H1 (cell line): ENCODE measurements at regions not wholly inside any gene's neighbourhood (a gene's known extent, or its start where the extent isn't known, plus 50 kb on each side); places are given as distances from the start of the nearest gene placed in this dataset.
A peak's percentile ranks its signal among the peaks of the same experiment; 100 is the strongest.

Experiments used
- CTCF ChIA-PET: fragments of 300-600 bp; sonication (Branson Sonifier 250); formaldehyde crosslinking; loops from one replicate; lab custom pipeline; 2021; ENCODE audit not compliant: partially characterized antibody; lab: Charles Lee
- POLR2A ChIA-PET: fragments of 300-600 bp; sonication (Branson Sonifier 250); formaldehyde crosslinking; loops from one replicate; lab custom pipeline; 2021; ENCODE audit warnings: inconsistent platforms; ENCODE audit not compliant: partially characterized antibody; lab: Charles Lee
- DNase-seq, 2 experiments: peaks; one replicate each; pipeline versions ENCODE4 v3.0.0 to v3.0.0-alpha.2; 2010 to 2022; ENCODE audit warnings: low spot score in 2 of 2, low read depth in 1 of 2, mixed read lengths in 1 of 2
- FAIRE-seq: peaks from 2 replicates; lab custom pipeline; 2011; peaks lifted over from hg19 to GRCh38; lab: Jason Lieb, UNC
- H2AFZ ChIP-seq: 2 replicates; pipeline ENCODE4 v1.8.1; 2012; ENCODE audit warnings: low read length, inconsistent platforms
- H2AK5ac ChIP-seq: 2 replicates; pipeline ENCODE4 v1.6.1; 2013; ENCODE audit warnings: low read depth, low read length
- H2BK120ac ChIP-seq: replicated peaks from 2 replicates; pipeline ENCODE3; 2013; ENCODE audit warnings: low read depth, low read length, inconsistent platforms
- H2BK12ac ChIP-seq: 2 replicates; pipeline ENCODE4 v1.6.1; 2013; ENCODE audit warnings: low read depth, low read length
- H2BK15ac ChIP-seq: 2 replicates; pipeline ENCODE4 v1.6.1; 2013; ENCODE audit warnings: low read length
- H2BK20ac ChIP-seq: 2 replicates; pipeline ENCODE4 v1.6.1; 2013; ENCODE audit warnings: low read length
- H2BK5ac ChIP-seq: 2 replicates; pipeline ENCODE4 v1.6.1; 2013; ENCODE audit warnings: low read depth, low read length
- H3K14ac ChIP-seq: 2 replicates; pipeline ENCODE4 v1.6.1; 2013; ENCODE audit warnings: inconsistent platforms; ENCODE audit not compliant: insufficient read length
- H3K18ac ChIP-seq: 2 replicates; pipeline ENCODE4 v1.6.1; 2013; ENCODE audit warnings: low read length; ENCODE audit errors: extremely low read depth
- H3K23ac ChIP-seq: 2 replicates; pipeline ENCODE4 v1.6.1; 2013; ENCODE audit warnings: inconsistent platforms; ENCODE audit not compliant: insufficient read length
- H3K23me2 ChIP-seq: 2 replicates; pipeline ENCODE4 v1.6.1; 2013; ENCODE audit warnings: low read depth, low read length
- H3K27ac ChIP-seq: 2 replicates; pipeline ENCODE4 v1.6.1; 2011; ENCODE audit warnings: low read depth, low read length, inconsistent platforms
- H3K27me3 ChIP-seq, 4 experiments: replicated peaks in 1 of 4; 1 replicate in 1 of 4; 2 replicates in 3 of 4; pipeline versions ENCODE4 v1.6.1 to v1.8.1; 2011 to 2013; ENCODE audit warnings: low read length in 3 of 4, mild to moderate bottlenecking in 3 of 4, inconsistent platforms in 2 of 4, mixed read lengths in 2 of 4, moderate library complexity in 1 of 4; ENCODE audit not compliant: control insufficient read depth in 3 of 4, insufficient read depth in 3 of 4; ENCODE audit errors: extremely low read depth in 1 of 4
- H3K36me3 ChIP-seq, 4 experiments: 2 replicates each; pipeline versions ENCODE4 v1.6.1 to v1.8.1; 2011 to 2013; ENCODE audit warnings: mild to moderate bottlenecking in 4 of 4, low read length in 3 of 4, moderate library complexity in 2 of 4, control low read depth in 1 of 4, inconsistent platforms in 1 of 4; ENCODE audit not compliant: insufficient read depth in 4 of 4, control insufficient read depth in 2 of 4
- H3K4ac ChIP-seq: replicated peaks from 2 replicates; pipeline ENCODE3; 2013; ENCODE audit warnings: low read length, low read depth, mixed read lengths, inconsistent platforms; ENCODE audit not compliant: insufficient read length
- H3K4me1 ChIP-seq, 4 experiments: replicated peaks in 1 of 4; 1 replicate in 1 of 4; 2 replicates in 3 of 4; pipeline versions ENCODE4 v1.6.1 to v1.8.1; 2011 to 2013; ENCODE audit warnings: low read length in 3 of 4, inconsistent platforms in 2 of 4, mixed read lengths in 1 of 4; ENCODE audit not compliant: insufficient read depth in 4 of 4, control insufficient read depth in 3 of 4
- H3K4me2 ChIP-seq, 2 experiments: 2 replicates each; pipeline versions ENCODE4 v1.6.1 to v1.8.1; 2011 to 2013; ENCODE audit warnings: low read depth in 2 of 2, low read length in 2 of 2, control low read depth in 1 of 2, inconsistent platforms in 1 of 2, mild to moderate bottlenecking in 1 of 2; ENCODE audit not compliant: insufficient read depth in 1 of 2
- H3K4me3 ChIP-seq, 4 experiments: fragments of 200-600, 300-600 bp in 1 of 4; sonication (generic), shearing (Covaris generic), sonication (Bioruptor Twin) in 1 of 4; 2 replicates each; pipeline versions ENCODE4 v1.5.1 to v1.8.1; 2011 to 2016; ENCODE audit warnings: low read length in 4 of 4, low read depth in 3 of 4, control low read depth in 2 of 4, inconsistent platforms in 2 of 4, mild to moderate bottlenecking in 2 of 4, mixed read lengths in 1 of 4, moderate library complexity in 1 of 4; ENCODE audit not compliant: insufficient read depth in 2 of 4; ENCODE audit errors: extremely low read depth in 1 of 4
- H3K56ac ChIP-seq: replicated peaks from 2 replicates; pipeline ENCODE3; 2013; ENCODE audit warnings: low read depth, mild to moderate bottlenecking, mixed read lengths, low read length, inconsistent platforms; ENCODE audit not compliant: insufficient read length
- H3K79me1 ChIP-seq: 2 replicates; pipeline ENCODE4 v1.6.1; 2013; ENCODE audit warnings: low read depth, low read length, control low read depth
- H3K79me2 ChIP-seq, 2 experiments: 2 replicates each; pipeline versions ENCODE4 v1.6.1 to v1.8.1; 2012 to 2013; ENCODE audit warnings: low read length in 2 of 2, mild to moderate bottlenecking in 2 of 2, inconsistent platforms in 1 of 2; ENCODE audit not compliant: insufficient read depth in 2 of 2, control insufficient read depth in 1 of 2
- H3K9ac ChIP-seq, 4 experiments: replicated peaks in 1 of 4; 1 replicate in 1 of 4; 2 replicates in 3 of 4; pipeline versions ENCODE4 v1.6.1 to v1.8.1; 2011 to 2013; ENCODE audit warnings: low read depth in 3 of 4, low read length in 3 of 4, control low read depth in 2 of 4, mild to moderate bottlenecking in 2 of 4, moderate library complexity in 2 of 4, inconsistent platforms in 1 of 4; ENCODE audit errors: extremely low read depth in 1 of 4
- H3K9me3 ChIP-seq, 2 experiments: 2 replicates each; pipeline versions ENCODE4 v1.6.1 to v1.8.1; 2012 to 2013; ENCODE audit warnings: mild to moderate bottlenecking in 2 of 2, moderate library complexity in 2 of 2, control low read depth in 1 of 2, inconsistent platforms in 1 of 2, low read depth in 1 of 2, low read length in 1 of 2, mixed read lengths in 1 of 2; ENCODE audit not compliant: insufficient read depth in 2 of 2
- H4K20me1 ChIP-seq, 2 experiments: replicated peaks in 1 of 2; 2 replicates each; pipeline versions ENCODE3 to v1.8.1; 2011 to 2013; ENCODE audit warnings: inconsistent platforms in 2 of 2, low read length in 2 of 2, mild to moderate bottlenecking in 1 of 2; ENCODE audit not compliant: insufficient read depth in 2 of 2, control insufficient read depth in 1 of 2
- H4K5ac ChIP-seq: 2 replicates; pipeline ENCODE4 v1.6.1; 2013; ENCODE audit warnings: low read length, low read depth, mixed read lengths, inconsistent platforms; ENCODE audit not compliant: insufficient read length
- H4K8ac ChIP-seq: 2 replicates; pipeline ENCODE4 v1.8.0; 2013; ENCODE audit warnings: mild to moderate bottlenecking, moderate library complexity, low read length, inconsistent platforms; ENCODE audit not compliant: insufficient read depth; ENCODE audit errors: extremely low read depth
- H4K91ac ChIP-seq: replicated peaks from 2 replicates; pipeline ENCODE3; 2013; ENCODE audit warnings: low read length, mixed read lengths, inconsistent platforms; ENCODE audit not compliant: insufficient read length
- ASH2L ChIP-seq: fragments of 200-600, 300-600 bp; sonication (generic); IDR thresholded peaks from one replicate; pipeline ENCODE4 v1.7.1; 2017; ENCODE audit warnings: low read length
- EGR1 ChIP-seq: IDR thresholded peaks from 2 replicates; pipeline ENCODE4 v1.6.1; 2011; ENCODE audit warnings: low read depth, low read length, borderline replicate concordance
- JUN ChIP-seq: IDR thresholded peaks from 2 replicates; pipeline ENCODE4 v1.6.1; 2011; ENCODE audit warnings: low read depth, mild to moderate bottlenecking, improper control_type of control experiment, low read length
- KDM1A ChIP-seq: fragments of 200-600, 300-600 bp; sonication (generic); IDR thresholded peaks from 2 replicates; pipeline ENCODE4 v1.7.1; 2016; ENCODE audit warnings: mild to moderate bottlenecking, low read length, borderline replicate concordance
- MAFK ChIP-seq: IDR thresholded peaks from 2 replicates; pipeline ENCODE4 v1.6.1; 2012; ENCODE audit warnings: low read depth, mild to moderate bottlenecking, improper control_type of control experiment, low read length
- NRF1 ChIP-seq: IDR thresholded peaks from 2 replicates; pipeline ENCODE4 v1.6.1; 2011; ENCODE audit warnings: mild to moderate bottlenecking, low read depth, low read length, improper control_type of control experiment
- POLR2AphosphoS5 ChIP-seq: IDR thresholded peaks from 2 replicates; pipeline ENCODE4 v1.6.1; 2011; ENCODE audit warnings: low read depth, low read length
- POU5F1 ChIP-seq: IDR thresholded peaks from 2 replicates; pipeline ENCODE4 v1.6.1; 2011; ENCODE audit warnings: low read depth, mild to moderate bottlenecking, low read length, moderate library complexity
- RAD21 ChIP-seq, 2 experiments: IDR thresholded peaks in 1 of 2; conservative IDR thresholded peaks in 1 of 2; 2 replicates each; pipeline ENCODE4 v1.6.1; 2011; ENCODE audit warnings: low read depth in 2 of 2, low read length in 2 of 2, improper control_type of control experiment in 1 of 2, inconsistent platforms in 1 of 2, mild to moderate bottlenecking in 1 of 2, moderate library complexity in 1 of 2
- SP4 ChIP-seq: IDR thresholded peaks from 2 replicates; pipeline ENCODE4 v1.6.1; 2012; ENCODE audit warnings: low read length, inconsistent platforms
- TCF12 ChIP-seq: IDR thresholded peaks from 2 replicates; pipeline ENCODE4 v1.6.1; 2011; ENCODE audit warnings: low read depth, mild to moderate bottlenecking, low read length
- TF ChIP-seq, protein P1 (sequence below), 3 experiments: IDR thresholded peaks; 1 replicate in 2 of 3; 2 replicates in 1 of 3; pipeline versions ENCODE4 v1.5.1 to v1.6.1; 2011; ENCODE audit warnings: low read length in 3 of 3, mild to moderate bottlenecking in 3 of 3, inconsistent platforms in 2 of 3, low read depth in 1 of 3, moderate library complexity in 1 of 3; ENCODE audit not compliant: insufficient read depth in 1 of 3; ENCODE audit errors: control extremely low read depth in 1 of 3

DNA sequence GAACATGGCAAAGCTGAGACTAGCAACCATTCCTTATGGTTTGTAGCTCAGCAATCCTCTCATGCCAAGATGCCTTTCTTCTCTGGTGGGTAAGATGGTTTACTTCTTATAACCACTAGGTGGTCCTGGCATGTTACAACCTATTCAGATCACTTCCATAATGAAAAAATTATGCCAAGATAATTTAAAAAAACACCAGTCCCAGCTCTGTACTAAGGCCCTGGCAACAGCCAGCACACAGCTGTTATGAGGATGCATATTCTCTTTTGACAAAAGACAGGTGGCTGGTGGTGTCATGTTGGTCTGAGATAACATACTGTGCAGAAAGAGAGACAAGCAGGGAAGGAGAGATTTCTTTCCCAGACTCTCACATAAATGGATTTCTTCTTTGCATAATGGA is 65.7 kb upstream of the FRMD4B start:
- no peaks in the 10 kb centered on the region for H3K27me3 ChIP-seq
- no peak overlapping the region for H2BK12ac ChIP-seq
- H3K56ac ChIP-seq: no peak overlapping the region
- TF ChIP-seq TCF12 (no peak), NRF1 (no peak), POU5F1 (no peak), MAFK (no peak), ASH2L (no peak), SP4 (no peak), RAD21 (IDR thresholded peaks at IDR 0.05 in 1 of 2, conservative IDR thresholded peaks at IDR 0.05 in 1 of 2; ENCODE audit: low read depth in 2 of 2, low read length in 2 of 2) (peak; percentile 13 to 23; a peak in 2 of 4 replicates), JUN (no peak), KDM1A (no peak), POLR2AphosphoS5 (no peak), EGR1 (no peak)
- TF ChIP-seq, protein P1, sequence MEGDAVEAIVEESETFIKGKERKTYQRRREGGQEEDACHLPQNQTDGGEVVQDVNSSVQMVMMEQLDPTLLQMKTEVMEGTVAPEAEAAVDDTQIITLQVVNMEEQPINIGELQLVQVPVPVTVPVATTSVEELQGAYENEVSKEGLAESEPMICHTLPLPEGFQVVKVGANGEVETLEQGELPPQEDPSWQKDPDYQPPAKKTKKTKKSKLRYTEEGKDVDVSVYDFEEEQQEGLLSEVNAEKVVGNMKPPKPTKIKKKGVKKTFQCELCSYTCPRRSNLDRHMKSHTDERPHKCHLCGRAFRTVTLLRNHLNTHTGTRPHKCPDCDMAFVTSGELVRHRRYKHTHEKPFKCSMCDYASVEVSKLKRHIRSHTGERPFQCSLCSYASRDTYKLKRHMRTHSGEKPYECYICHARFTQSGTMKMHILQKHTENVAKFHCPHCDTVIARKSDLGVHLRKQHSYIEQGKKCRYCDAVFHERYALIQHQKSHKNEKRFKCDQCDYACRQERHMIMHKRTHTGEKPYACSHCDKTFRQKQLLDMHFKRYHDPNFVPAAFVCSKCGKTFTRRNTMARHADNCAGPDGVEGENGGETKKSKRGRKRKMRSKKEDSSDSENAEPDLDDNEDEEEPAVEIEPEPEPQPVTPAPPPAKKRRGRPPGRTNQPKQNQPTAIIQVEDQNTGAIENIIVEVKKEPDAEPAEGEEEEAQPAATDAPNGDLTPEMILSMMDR (IDR thresholded peaks at IDR 0.05; ENCODE audit: control extremely low read depth in 1 of 3, insufficient read depth in 1 of 3, low read depth in 1 of 3, low read length in 3 of 3): peak in 2 of 3 experiments; percentile 15 to 36; a peak in 1 of 4 replicates
- H4K8ac ChIP-seq: no peak overlapping the region
- peaks cover 0 to 2% of the 10 kb centered on the region in 2 experiments; a peak in 2 of 4 replicates for H3K9me3 ChIP-seq
- H3K18ac ChIP-seq: no peak overlapping the region
- no peak overlapping the region for H3K4ac ChIP-seq
- no peak overlapping the region for H3K14ac ChIP-seq
- FAIRE-seq (no peak), DNase-seq (no peak)
- no peaks in the 10 kb centered on the region for H4K20me1 ChIP-seq
- H4K5ac ChIP-seq: no peak overlapping the region
- H3K4me3 ChIP-seq: no peak overlapping the region
- no peak overlapping the region for H4K91ac ChIP-seq
- H3K36me3 ChIP-seq: no peaks in the 10 kb centered on the region
- H3K27ac ChIP-seq: no peak overlapping the region
- no peaks in the 10 kb centered on the region for H3K79me1 ChIP-seq
- H3K79me2 ChIP-seq: no peaks in the 10 kb centered on the region
- H2AK5ac ChIP-seq: no peak overlapping the region
- no peak overlapping the region for H2BK120ac ChIP-seq
- ChIA-PET CTCF (interaction anchor here (0.5 to 3.1 kb wide), 24 partner anchors 8 to 992 kb away, joined by 3 to 31 read pairs (median 3); no protein-coding TSS in a partner anchor), POLR2A (no interaction called here)
- H3K23me2 ChIP-seq: peaks cover 2% of the 10 kb centered on the region; the same call in 1 of the 2 replicates
- H2AFZ ChIP-seq: no peak overlapping the region
- H2BK15ac ChIP-seq: no peak overlapping the region
- no peak overlapping the region for H2BK5ac ChIP-seq
- no peaks in the 10 kb centered on the region for H3K4me1 ChIP-seq
- H3K4me2 ChIP-seq: no peak overlapping the region
- H3K9ac ChIP-seq: no peak overlapping the region
- no peak overlapping the region for H2BK20ac ChIP-seq
- no peak overlapping the region for H3K23ac ChIP-seq
